Fibroblast of villous mesenchyme (primary cell): ENCODE measurements at regions not wholly inside any gene's neighbourhood (a gene's known extent, or its start where the extent isn't known, plus 50 kb on each side); places are given as distances from the start of the nearest gene placed in this dataset.

Experiments used
- DNase-seq: peaks from one replicate; pipeline ENCODE4 v3.0.0-alpha.2; 2010; ENCODE audit warnings: low read depth
- H3K4me3 ChIP-seq: 2 replicates; pipeline ENCODE4 v1.5.1; 2011; ENCODE audit warnings: low read depth, mild to moderate bottlenecking, low read length
- CTCF ChIP-seq: IDR thresholded peaks from 2 replicates; pipeline ENCODE4 v1.5.1; 2012; ENCODE audit warnings: low read depth, mild to moderate bottlenecking, low read length; ENCODE audit not compliant: insufficient read depth

GRCh38 chr5:148909040-148909439, 82.6 kb downstream of the ADRB2 start:
- no peak overlapping the region for H3K4me3 ChIP-seq
- peak; percentile 70 for DNase-seq
- TF ChIP-seq CTCF: no peak

DNA sequence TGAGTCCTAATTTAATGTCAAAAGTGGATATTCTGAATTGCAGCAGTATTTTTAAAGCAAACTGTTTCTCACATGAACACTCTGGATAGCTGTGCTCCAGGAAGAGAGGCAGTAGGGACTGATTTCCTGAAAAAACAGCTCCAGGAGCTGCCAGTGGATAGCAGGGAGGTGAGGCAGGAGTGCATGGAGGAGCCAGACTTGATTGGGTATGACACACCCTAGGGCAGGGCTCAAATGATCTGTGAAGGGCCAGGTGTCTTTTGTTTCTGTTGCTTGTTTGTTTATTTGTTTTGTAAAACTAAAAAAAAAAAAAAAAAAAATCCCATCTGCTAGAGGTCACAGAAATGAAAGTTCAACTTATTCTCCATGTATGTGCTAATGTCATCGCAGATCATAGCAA, 83.4 kb downstream of the ADRB2 start:
- no peak for DNase-seq
- H3K4me3 ChIP-seq: no peak overlapping the region
- no peak for TF ChIP-seq CTCF

DNA sequence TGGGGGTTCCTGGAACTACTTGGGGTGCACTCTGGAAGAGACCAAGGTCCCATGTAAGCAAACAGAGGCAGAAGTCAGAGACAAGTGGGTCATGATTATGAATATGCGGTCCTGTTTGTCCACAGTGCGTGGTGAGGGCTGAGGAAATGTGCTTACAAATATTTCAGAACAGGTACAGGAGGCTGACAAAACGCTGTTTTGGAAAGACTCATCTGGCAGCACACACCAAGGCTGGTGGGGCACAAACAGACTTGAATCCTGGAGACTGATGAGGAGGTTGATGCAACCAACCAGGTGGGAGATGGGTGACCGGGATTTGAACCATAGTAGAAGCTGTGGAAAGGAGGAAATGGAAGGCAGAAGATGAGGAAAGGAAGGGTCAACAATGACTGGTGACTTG, 83.8 kb downstream of the ADRB2 start:
- DNase-seq: no peak
- no peak for TF ChIP-seq CTCF
- H3K4me3 ChIP-seq: no peak overlapping the region

DNA sequence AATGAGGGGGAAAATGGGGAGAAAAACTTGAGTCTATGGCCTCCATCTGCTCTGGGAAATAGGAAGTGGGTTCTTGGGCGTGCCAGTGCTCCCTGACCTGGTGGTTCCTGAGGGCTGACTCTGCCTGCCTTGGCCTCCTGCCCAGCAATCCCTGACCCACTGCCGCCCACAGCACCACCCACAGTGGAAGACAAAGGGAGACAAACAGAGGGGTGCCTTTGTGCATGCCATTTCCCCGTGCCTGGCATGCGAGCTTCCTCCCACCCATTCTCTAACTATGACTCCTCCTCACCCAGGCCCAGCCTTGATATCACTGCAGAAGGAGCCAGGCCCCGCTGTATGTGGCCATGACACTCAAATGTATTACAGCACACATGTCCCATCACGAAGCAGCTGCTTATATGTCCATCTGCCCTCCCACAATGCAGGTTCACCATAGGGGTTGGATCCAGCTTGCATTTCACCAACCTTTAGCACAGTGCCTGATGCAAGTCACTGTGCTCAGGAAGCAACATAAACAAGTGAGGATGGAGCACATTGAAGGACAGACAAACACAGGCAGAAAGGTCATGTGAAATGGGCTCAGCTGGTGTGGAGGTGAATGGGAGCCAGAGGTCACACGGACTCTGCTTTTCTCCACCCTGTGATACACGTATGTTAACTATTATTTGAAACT, 84.4 kb downstream of the ADRB2 start:
- peak; percentile 50 for DNase-seq
- H3K4me3 ChIP-seq: no peak overlapping the region
- TF ChIP-seq CTCF: no peak

GRCh38 chr5:148911386-148911785, 85.0 kb downstream of the ADRB2 start:
- TF ChIP-seq CTCF: no peak
- no peak for DNase-seq
- no peak overlapping the region for H3K4me3 ChIP-seq

DNA sequence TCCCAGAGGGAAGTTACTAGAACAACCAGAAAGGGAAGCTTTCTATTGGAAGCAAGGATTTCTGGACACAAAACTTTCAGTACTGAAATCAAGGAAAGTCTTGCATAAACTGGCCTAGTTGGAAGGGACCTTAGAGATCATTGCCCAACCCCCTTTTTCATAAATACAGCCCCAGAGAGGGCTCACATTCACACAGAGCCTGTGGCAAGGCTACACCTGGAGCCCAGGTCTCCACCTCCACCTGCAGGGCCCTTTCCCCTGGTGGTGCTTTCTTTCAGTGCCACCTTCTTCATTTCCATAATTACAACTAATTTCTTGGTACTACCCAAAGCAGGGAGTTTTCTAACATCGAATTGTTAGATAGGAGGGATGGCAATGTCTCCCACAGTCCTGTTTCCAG, 85.7 kb downstream of the ADRB2 start:
- no peak overlapping the region for H3K4me3 ChIP-seq
- TF ChIP-seq CTCF: no peak
- DNase-seq: no peak
